ENCODE measurements at regions not wholly inside any gene's neighbourhood (a gene's known extent, or its start where the extent isn't known, plus 50 kb on each side); places are given as distances from the start of the nearest gene placed in this dataset.

- no peak for DNase-seq
These were observed 88.9 kb upstream of the SLC38A2 start for GRCh38 chr12:46461459-46461858.

GRCh38 chr12:46460682-46461210, 88.2 kb upstream of the SLC38A2 start:
- no peak for DNase-seq

- DNase-seq: no peak
These were observed 87.4 kb upstream of the SLC38A2 start for GRCh38 chr12:46459861-46460545.

- DNase-seq: peak; percentile 52
These were observed 86.5 kb upstream of the SLC38A2 start for GRCh38 chr12:46459111-46459510.

- no peak for DNase-seq
These were observed 86.0 kb upstream of the SLC38A2 start for GRCh38 chr12:46458500-46459102.

GRCh38 chr12:46457958-46458357, 85.4 kb upstream of the SLC38A2 start:
- no peak for DNase-seq

GRCh38 chr12:46456356-46457334, 84.1 kb upstream of the SLC38A2 start:
- DNase-seq: no peak

GRCh38 chr12:46455648-46456352, 83.2 kb upstream of the SLC38A2 start:
- DNase-seq: no peak

- no peak for DNase-seq
These were observed 82.4 kb upstream of the SLC38A2 start for GRCh38 chr12:46454981-46455380.

- DNase-seq: no peak
These were observed 80.9 kb upstream of the SLC38A2 start for GRCh38 chr12:46453428-46453827.

GRCh38 chr12:46452776-46453175, 80.2 kb upstream of the SLC38A2 start:
- no peak for DNase-seq

- no peak for DNase-seq
These were observed 79.6 kb upstream of the SLC38A2 start for GRCh38 chr12:46452061-46452615.

GRCh38 chr12:46451276-46452021, 78.9 kb upstream of the SLC38A2 start:
- no peak for DNase-seq

- no peak for DNase-seq
These were observed 77.7 kb upstream of the SLC38A2 start for GRCh38 chr12:46450279-46450748.

- DNase-seq: no peak
These were observed 77.3 kb upstream of the SLC38A2 start for GRCh38 chr12:46449856-46450255.

- DNase-seq: no peak
These were observed 76.7 kb upstream of the SLC38A2 start for GRCh38 chr12:46449316-46449715.

- DNase-seq: peak; percentile 28
These were observed 74.1 kb upstream of the SLC38A2 start for GRCh38 chr12:46446645-46447044.

- no peak for DNase-seq
These were observed 73.1 kb upstream of the SLC38A2 start for GRCh38 chr12:46445551-46446235.

GRCh38 chr12:46445093-46445492, 72.5 kb upstream of the SLC38A2 start:
- no peak for DNase-seq

GRCh38 chr12:46443594-46444263, 71.2 kb upstream of the SLC38A2 start:
- DNase-seq: no peak

All from kidney glomerular epithelial cell (primary cell).